UCSD-AML1 (cell line): ENCODE measurements at regions not wholly inside any gene's neighbourhood (a gene's known extent, or its start where the extent isn't known, plus 50 kb on each side); places are given as distances from the start of the nearest gene placed in this dataset.

Experiments used
- DNase-seq: peaks from one replicate; lab custom pipeline; 2025; ENCODE audit not compliant: unreplicated experiment; lab: John Stamatoyannopoulos, UW

DNA sequence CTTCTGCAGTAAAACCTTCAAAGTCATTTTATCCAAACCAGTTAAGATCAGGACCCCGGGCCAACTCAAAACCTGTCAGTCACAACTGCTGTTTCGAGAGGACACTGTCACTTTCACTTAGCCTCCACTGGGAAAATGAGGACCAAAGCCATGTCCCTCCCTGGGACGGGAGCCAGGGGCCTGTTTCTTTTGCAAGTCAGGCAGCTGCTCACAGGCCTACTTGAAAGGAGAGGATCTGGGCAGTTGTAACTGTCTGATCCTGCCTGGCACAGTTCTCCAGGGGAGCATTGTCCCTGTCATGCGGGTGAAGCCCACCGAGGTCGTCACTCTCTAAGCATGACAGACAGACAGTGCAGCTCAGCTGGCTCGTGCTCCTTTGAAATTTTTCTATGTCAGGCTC, 276.2 kb downstream of the NPIPA8 start:
- DNase-seq = no peak

DNA sequence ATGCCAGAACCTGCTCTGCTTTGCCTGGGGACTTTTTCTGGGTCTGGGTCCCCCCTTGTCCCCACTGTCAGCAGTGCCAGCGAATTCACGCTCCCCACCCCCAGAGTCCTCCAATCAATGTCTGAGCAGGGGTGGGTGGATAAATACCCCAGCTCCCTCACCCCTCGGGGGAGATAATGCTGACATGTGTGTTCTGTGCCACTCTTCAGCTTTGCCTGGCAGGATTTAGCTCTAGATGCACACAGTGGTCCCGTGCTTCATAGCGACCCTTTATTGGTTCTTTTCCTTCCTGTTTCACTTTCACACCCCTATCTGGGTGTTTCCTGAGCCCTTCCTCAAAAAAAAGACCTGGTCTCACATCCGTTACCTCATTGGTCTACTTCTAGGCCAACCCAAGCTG, 277.0 kb downstream of the NPIPA8 start:
- DNase-seq = no peak

DNA sequence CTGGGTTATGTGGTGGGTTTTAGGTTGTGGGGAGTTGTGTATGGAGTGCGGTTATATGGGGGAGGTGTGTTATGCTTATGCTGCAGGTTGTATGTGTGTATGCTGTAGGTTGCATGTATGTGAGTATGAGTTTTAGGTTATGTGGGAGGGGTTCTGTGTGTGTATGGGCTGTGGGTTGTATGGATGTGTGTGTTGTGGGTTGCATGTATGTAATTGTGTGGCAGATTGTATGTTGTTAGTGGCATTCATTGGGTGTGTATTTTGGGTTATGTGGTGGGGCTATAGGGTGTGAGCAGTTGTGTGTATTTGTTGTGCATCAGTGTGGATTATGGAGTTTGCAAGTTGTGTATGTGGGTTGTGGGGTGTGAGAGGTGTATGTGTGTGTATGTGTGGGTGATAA, 277.4 kb downstream of the NPIPA8 start:
- DNase-seq = no peak

DNA sequence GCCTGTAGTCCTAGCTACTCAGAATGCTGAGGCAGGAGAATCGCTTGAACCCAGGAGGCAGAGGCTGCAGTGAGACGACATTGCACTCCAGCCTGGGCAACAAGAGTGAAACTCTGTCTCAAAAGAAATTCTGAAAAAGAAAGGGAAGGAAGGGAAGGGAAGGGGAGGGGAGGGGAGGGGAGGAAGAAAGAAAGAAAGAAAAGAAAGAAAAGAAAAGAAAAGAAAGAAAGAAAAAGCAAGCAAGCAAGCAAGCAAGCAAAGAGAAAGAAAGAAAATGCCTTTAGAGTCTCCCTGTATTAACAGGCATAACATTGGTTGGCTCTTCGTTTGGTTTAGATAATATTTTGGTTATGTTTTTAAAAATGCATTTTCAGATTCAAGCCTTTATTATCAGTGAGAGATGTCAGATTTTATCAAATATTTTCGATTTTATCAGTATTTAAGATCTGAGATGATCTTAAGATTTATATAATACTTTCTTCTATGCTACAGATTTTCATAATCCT, 281.1 kb downstream of the NPIPA8 start:
- DNase-seq = no peak

DNA sequence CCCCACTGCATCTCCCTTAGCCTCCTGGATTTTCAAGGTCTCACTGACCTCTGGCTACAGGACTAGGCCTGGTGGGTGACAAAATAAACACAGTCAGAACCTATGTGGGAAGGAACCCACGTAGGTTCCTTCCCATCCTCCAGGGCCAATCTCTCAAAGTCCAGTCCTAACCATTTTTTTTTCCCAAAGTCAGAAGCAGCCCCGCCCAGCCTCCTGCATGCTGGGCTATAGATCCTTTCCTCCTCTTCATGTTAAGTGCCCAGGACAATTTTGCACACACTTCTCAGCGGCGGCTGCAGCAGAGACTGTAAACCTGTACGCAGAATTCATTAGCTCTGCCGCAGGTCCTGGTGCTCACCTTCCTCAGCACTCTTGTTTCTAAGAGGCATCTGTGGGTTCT, 285.8 kb downstream of the NPIPA8 start:
- no peak for DNase-seq

DNA sequence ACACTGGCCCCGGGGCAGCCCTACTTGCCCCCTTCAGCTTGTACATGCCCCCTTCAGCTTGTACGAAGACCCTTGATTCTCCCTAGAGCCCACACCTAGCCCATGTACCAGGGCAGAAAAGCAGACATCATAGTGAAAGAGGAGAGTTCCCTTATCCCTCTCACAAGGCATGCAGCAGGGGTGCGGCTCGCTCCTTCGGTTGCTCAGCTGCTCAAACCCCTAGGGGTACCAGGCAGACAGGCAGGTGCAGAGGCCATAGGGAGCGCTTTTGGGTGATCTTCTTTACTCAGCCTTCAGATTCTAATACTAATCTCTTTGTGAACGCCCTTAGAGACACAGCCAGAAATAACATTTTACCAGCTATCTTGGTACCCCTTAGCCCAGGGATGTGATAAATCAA, 286.3 kb downstream of the NPIPA8 start:
- DNase-seq = no peak

DNA sequence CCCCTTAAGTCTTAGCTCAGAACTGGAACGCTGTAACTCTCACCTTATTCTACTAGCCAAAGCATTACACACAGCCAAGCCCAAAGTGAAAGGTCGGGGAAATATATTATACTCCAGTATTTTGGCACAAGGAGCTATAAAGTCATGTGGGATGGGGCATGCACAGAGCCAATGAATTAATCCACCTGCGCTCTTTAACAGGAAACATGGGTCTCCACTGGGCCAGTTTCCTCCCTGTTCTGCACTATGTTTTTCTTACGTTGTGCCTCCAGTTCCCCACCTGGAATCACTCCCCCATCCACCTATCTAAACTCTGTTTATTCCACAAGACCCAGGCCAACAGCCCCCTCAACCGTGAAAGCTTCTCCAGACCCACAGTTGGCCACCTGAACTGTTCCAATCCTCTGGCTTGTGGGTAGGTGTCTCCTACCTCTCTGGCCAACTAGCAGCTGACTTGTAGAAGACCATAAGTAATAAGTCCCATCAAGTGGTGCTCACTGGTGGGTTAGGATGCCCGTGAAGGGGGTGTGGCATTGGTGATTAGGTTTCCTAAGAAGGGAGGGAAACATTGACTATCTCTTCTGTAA, 286.9 kb downstream of the NPIPA8 start:
- no peak for DNase-seq

DNA sequence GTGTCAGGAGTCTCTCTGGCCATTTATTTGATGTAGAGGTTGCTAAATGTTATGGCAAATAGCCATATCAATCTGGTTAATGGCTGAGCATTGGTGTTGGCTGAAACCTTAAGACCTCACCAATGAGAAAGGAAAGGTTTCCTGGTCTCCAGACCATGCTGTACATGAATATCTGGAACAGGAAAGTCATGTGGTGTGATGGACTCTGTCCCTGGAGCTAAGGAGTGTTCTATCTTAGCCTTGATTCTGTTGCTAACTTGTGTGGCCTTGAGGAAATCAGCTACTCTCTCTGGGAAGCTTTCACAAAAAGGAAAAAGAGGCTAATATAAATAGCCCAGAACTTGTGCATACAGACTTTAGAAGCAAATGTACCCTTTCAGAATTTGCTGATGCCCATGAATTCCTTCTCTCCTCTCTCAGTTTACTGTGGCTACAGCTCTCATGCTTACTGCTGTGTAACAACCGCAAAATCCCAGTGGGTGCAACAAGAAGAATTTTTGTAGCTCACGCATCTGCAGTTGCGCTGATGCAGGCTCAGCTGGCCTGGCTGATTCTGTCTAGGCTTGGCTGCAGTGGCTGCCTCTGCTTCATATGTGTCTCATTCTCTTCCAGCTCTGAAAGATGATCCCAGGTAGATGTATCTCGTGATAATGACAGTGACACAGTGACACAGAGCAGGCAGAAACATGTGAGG, 287.5 kb downstream of the NPIPA8 start:
- no peak for DNase-seq

DNA sequence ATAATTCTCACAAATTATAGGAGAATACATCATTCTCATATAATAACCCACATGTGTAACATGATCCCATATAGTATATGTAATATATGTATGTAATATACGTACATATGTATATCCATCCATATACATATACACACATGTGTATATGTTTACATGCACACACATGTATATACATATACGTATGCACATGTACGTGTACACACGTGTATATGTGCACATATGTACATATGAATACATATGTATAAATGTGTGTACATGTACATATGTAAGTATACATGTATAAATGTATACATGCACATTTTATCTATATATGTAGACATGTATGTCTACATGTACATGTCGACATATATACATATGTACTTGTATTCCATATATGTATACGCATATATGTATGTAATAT, 288.8 kb downstream of the NPIPA8 start:
- DNase-seq = no peak

DNA sequence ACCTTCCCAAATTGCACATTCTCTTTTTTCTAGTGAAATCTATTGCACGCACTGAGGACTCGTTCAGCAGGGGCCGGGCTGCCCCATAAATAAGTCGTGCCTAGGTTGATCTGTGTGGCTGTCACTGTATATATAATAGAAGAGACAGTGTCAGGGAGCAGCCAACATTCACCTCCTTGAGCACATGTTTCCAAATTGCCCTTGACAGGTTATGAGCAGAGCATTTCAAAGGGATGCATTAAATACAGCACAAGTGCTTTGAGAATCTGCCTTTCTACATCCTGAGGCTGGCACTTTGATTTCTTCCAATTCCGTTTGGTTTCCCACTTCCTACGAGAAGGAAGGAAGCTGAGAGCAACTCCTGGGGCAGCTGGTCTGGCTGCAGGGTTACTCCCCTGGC, 291.2 kb downstream of the NPIPA8 start:
- no peak for DNase-seq

DNA sequence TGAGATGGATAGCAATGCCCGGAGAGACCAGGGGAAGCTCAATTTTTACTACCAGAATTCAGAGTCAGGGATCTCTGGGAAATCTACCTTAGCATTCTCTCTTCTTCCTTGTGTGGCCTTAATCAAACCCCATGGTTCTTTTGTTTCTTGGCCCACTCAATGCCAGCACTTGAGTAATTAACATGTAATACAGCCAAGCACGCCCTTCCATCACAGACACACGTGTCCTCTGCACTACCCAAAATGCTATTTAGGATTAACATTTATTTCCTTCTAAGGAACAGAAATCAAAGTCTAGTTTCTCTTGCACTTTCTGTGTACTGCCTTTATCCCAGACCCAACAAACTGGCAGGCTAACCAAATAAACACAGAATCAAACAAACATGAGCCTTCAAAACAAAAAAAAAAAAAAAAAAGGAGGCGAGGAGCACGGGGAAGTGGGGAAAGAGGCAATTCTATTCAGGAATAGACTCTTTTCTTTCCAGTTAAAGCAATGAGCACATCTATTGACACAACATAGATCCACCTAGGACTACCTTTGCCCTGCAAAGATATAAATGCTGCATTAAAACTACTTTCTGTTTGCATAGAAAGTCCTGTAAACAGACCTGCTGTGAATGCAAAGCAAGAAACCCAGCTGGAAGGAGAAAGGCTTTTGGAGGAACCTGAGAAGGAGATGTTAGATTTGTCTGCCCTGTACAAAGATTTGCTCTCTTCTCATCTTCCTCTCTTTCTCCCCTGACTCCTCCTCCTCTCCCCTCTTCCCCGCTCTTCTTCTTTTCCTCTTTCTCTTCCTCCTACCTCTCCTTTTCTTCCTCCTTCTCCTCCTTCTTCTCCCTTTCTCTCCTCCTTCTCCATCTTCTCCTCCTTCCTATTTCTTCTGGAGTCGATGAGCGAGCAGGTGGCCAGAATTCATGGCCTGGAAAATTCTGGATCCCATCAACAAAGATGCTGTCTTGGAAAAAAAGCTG, 294.4 kb downstream of the NPIPA8 start:
- DNase-seq = no peak

DNA sequence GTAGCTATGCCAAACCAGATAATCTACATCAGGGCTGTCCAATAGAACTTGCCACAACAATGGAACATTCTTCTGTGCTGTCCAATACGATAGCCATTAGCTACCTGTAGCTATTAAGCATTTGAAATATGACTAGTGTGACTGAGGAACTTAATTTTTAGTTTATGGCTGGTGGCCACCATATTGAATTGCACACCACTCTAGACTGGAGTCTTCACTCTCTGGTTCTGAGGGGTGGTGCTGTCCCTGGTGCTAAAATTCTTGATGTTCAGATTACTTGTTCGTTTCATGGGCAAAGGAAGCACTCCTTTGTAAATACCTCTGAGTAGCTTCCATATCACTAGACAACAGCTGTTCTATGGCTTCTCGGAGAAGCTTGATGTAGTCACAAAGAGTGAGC, 296.6 kb downstream of the NPIPA8 start:
- no peak for DNase-seq

DNA sequence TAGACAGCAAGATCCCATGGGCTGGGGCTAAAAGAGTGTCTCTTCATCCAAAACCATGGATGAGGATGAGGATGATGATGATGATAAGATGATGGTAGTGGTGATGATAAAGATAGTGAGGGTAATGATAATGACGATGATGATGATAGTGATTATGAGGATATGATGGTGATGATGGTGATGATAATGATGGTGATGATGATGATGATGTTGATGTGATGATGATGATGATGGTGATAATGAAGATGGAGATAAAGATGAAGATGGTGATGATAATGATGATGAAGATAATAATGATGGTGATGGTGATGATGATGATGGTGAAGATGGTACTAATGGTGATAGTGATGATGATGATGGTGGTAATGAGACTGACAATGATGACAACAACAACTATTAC, 299.5 kb downstream of the NPIPA8 start:
- DNase-seq = no peak

DNA sequence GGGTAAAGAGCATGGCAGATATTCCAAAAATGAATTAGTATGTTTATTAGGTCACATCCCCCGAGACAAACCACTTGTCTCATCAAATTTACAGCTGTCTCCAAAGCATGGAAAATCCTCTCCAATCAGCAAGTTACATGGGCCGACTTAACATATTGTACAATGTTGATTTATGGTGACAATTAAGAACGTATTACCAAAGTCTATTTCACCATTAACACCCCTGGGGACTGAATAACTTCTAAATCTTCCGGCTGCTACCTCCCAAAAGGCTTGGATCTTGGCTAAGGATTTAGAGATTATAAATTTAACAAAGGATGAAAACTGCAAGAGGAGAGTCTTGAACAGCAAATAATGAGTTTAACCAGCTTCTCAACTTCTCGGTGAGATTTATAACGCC, 311.9 kb downstream of the NPIPA8 start:
- no peak for DNase-seq

DNA sequence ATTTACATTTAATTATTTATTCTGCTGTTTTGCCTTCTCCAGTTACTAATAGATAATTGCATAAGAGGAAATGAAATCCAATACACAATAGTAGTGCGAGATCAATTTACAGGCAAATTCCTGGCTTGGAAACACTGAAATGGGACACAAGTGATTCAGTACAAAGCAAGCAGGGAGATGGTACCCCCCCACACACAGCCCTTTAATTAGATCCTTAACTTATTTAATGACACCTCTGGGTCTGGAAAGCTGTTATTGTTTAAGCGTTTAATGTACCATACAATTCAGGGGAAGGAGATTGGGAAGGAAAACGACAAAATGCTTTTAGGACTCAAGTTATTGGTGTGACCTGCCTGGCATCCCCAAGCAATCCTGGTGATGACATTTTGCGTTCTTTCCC, 318.2 kb downstream of the NPIPA8 start:
- no peak for DNase-seq

DNA sequence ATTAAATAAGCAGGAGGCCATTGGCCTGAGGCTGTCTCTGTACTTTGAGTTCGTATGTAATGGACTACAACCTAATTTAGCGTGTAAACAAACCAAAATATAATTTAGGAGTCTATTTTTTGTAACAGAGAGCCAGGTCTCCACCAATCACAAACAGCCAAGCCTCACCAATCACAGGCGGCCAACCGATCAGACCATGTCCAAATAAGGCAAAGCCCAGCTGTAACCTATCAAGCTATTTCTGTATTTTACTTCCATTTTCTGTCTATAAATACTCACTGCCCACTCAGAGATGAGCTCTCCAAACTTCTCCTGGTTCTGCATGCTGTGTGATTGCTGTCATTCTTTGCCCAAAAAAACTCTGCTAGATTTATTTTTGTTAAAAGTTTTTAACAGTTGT, 322.7 kb downstream of the NPIPA8 start:
- no peak for DNase-seq

DNA sequence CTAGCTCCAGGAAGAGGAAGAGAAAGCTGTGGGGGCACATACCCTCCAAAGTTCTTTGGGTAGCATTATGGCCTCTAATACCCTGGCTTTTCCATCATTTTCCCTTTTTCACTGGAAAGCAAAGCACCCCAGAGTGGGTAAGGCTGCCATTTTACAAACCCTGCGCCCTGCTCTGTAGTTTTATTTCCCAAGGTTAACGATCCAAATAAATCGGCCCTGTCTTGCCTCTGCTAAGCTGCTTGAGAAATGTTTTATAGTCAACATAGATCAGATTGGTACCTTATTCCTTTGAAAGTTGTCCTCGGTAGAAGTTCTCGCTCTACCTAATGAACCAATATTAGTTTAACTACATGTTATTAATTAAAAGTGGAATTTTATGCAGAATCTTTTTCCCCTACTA, 328.2 kb downstream of the NPIPA8 start:
- no peak for DNase-seq

DNA sequence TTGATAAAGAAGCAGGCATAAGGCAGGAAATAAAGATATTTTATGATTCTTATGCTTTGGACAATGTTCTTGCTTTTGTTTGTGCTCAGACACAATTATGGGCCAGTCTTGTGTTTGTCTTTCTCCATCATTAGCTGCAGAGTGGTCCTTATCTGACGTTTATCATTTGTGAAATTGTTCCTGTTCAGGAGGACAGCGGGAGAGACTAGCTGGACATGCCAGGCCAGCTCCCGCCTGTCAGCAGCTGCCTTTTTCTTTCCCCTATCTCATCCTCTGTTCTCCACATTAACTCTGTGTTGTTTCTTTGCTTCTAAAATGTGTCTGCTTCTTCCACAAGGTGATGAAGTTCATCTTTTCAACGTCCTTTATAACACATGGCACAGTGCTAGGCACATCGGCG, 333.5 kb downstream of the NPIPA8 start:
- DNase-seq = no peak

DNA sequence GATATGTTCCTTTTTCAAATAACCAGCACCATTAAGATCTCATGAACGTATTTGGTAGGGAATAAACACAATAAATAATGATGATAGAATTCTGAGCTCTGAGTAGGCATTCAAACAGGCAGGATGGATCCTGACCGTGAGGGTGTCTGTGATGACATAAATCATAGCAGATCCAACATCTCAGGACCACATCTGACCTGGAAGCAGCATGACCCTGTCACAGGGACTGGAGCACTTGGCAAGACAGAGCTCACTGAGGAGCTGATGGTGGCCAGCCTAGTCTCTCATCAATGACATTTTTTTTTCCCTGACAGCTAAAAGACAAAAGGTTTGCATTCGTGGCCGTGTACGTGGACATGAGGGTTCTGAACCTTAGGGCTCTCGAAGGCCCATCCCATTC, 337.5 kb downstream of the NPIPA8 start:
- no peak for DNase-seq

DNA sequence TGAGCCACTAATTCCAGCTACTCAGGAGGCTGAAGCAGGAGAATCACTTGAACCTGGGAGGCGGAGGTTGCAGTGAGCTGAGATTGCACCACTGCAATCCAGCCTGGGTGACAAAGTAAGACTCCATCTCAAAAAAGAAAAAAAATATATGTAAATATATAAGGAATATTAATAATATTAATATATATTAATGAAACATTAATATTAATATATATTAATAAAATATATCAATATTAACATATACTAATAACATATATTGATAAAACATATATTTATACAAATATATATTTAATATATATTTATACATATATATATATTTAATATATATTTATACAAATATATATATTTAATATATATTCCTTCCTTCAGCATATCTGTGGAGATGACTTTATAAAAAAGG, 338.0 kb downstream of the NPIPA8 start:
- DNase-seq = no peak

DNA sequence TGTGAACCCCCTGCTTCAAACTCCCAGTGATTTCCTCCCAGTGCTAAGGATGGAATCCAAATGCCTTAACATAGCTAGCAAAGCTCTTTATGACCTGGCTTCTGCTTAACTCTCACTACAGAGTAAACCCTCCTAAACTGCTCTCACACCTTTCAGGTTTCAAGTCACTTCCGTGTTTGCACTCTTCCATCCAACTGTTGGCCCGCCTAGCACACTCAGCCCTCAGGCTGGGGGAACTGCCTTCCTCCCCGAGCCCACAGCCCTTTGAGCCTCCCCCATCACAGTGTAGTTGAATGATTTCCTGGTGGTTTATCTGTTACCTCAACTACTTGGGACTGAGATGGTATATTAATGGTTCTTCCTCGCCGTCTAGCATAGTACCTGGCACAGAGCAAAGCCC, 342.5 kb downstream of the NPIPA8 start:
- no peak for DNase-seq

DNA sequence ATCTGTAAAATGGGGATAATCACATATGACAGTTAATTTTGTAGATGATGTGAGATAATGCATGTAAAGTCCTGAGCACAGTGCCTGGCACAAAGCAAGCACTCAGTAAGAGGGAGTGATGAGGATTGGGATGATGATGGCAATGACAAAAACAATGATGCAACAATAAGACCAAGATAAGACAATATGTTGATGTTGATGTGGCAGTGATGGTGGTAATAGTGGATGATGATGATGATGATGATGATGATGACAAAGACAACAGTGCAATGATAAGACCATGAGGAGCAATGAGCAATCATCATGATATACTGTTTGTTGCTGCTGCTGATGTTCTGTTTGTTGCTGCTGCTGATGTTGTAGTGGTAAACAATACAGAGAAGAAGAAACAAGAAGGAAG, 344.1 kb downstream of the NPIPA8 start:
- no peak for DNase-seq
